ENCODE measurements at regions not wholly inside any gene's neighbourhood (a gene's known extent, or its start where the extent isn't known, plus 50 kb on each side); places are given as distances from the start of the nearest gene placed in this dataset.

DNA sequence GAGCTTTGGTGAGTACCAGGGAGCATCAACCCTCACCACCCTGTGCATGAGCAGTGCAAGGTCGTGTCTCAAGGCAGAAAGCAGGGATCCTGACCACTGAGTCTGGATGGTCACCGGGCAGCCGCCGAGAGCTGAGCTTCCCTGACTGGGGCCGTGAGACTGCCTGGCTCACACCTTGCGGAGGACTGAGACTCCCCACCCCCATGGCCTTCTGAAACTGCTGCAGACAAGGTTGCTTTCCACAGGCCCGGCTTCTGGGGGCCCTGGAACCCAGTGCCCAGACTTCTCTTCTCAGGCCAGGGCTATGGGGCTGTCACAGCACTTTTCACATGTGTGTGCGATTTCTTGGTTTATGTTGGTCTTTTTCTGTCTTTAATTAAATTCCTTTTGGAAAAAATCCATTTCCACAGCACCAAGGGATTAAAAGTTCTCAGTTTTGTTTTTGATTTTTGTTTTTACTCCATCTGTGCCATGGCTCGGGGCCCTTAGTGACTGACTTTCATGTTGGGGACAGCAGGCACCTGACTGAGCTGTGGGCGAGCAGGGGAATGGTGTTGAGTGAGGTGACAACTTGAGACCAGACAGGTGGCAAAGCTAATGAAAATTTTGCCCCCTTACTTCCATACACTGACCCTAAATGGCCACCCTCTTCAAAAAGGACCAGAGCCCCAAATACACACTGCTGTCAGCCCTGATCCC lies 297.9 kb downstream of the CYP26B1 start:
- H3K4me1 ChIP-seq: peaks cover 33% of the 10 kb centered on the region
- peak in 1 of 2 donors; percentile 72 for DNase-seq (ENCODE audit: low spot score in 2 of 2)
- TF ChIP-seq EP300 (IDR thresholded peaks at IDR 0.05): no peak
- no peak for TF ChIP-seq POLR2AphosphoS5 (IDR thresholded peaks at IDR 0.05)
- TF ChIP-seq, protein P1, sequence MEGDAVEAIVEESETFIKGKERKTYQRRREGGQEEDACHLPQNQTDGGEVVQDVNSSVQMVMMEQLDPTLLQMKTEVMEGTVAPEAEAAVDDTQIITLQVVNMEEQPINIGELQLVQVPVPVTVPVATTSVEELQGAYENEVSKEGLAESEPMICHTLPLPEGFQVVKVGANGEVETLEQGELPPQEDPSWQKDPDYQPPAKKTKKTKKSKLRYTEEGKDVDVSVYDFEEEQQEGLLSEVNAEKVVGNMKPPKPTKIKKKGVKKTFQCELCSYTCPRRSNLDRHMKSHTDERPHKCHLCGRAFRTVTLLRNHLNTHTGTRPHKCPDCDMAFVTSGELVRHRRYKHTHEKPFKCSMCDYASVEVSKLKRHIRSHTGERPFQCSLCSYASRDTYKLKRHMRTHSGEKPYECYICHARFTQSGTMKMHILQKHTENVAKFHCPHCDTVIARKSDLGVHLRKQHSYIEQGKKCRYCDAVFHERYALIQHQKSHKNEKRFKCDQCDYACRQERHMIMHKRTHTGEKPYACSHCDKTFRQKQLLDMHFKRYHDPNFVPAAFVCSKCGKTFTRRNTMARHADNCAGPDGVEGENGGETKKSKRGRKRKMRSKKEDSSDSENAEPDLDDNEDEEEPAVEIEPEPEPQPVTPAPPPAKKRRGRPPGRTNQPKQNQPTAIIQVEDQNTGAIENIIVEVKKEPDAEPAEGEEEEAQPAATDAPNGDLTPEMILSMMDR (IDR thresholded peaks at IDR 0.05): no peak
- TF ChIP-seq POLR2A (IDR thresholded peaks at IDR 0.05): no peak
- 89% methylated on average over 10 of the region's 10 CpGs for WGBS
- no peaks in the 10 kb centered on the region for H3K36me3 ChIP-seq
- H3K4me3 ChIP-seq: no peak overlapping the region
- peak overlapping the region; percentile 1 for H3K27ac ChIP-seq
- no peaks in the 10 kb centered on the region for H3K9me3 ChIP-seq
- H3K27me3 ChIP-seq: peaks cover 12% of the 10 kb centered on the region

GRCh38 chr2:71849111-71849510 lies 298.6 kb downstream of the CYP26B1 start:
- H3K27ac ChIP-seq: no peak overlapping the region
- no peaks in the 10 kb centered on the region for H3K36me3 ChIP-seq
- peaks cover 12% of the 10 kb centered on the region for H3K27me3 ChIP-seq
- TF ChIP-seq POLR2AphosphoS5 (IDR thresholded peaks at IDR 0.05): no peak
- TF ChIP-seq, protein P1 (IDR thresholded peaks at IDR 0.05): no peak
- TF ChIP-seq POLR2A (IDR thresholded peaks at IDR 0.05): no peak
- no peak for TF ChIP-seq EP300 (IDR thresholded peaks at IDR 0.05)
- no peak overlapping the region for H3K4me3 ChIP-seq
- peak in 1 of 2 donors; percentile 60 for DNase-seq (ENCODE audit: low spot score in 2 of 2)
- peaks cover 33% of the 10 kb centered on the region for H3K4me1 ChIP-seq
- no peaks in the 10 kb centered on the region for H3K9me3 ChIP-seq
- WGBS: 72% methylated on average over 6 of the region's 6 CpGs

DNA sequence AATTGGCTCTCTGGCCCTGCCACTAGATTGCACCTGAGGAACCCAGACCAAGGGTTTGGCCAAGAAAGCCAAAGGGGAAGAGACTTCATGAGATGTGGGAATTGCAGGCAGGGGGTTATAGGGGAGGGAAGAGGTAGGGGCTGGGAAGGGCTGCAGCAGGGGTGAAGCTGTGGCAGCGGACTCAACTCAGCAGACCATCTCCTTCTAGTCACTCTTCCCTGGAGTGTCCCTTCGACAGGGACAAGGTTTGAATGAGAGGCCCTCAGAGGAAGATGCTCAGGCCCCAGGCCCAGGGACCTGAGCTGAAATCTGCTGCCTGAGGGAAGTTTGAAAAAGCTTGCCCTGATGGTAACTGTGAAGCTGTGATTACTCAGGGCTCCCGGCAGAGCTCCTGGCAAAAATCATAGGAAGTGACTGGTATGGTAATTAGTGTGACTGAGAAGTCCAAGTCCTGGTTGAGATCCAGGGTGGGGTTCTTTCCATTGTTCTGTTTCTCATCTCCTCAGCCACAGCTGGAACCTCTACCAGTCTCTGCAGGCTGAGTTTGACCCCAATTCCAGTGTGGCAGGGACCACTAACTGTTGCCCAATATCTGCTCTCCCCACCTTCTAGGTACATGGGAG lies 300.9 kb downstream of the CYP26B1 start:
- no peak overlapping the region for H3K4me3 ChIP-seq
- peaks cover 23% of the 10 kb centered on the region for H3K4me1 ChIP-seq
- no peaks in the 10 kb centered on the region for H3K36me3 ChIP-seq
- no peaks in the 10 kb centered on the region for H3K9me3 ChIP-seq
- 55% methylated on average over 3 of the region's 3 CpGs for WGBS
- TF ChIP-seq POLR2AphosphoS5 (IDR thresholded peaks at IDR 0.05): no peak
- TF ChIP-seq, protein P1 (IDR thresholded peaks at IDR 0.05): no peak
- TF ChIP-seq POLR2A (IDR thresholded peaks at IDR 0.05): no peak
- TF ChIP-seq EP300 (IDR thresholded peaks at IDR 0.05): no peak
- DNase-seq (ENCODE audit: low spot score in 2 of 2): peak in 1 of 2 donors; percentile 18
- no peaks in the 10 kb centered on the region for H3K27me3 ChIP-seq
- H3K27ac ChIP-seq: no peak overlapping the region

DNA sequence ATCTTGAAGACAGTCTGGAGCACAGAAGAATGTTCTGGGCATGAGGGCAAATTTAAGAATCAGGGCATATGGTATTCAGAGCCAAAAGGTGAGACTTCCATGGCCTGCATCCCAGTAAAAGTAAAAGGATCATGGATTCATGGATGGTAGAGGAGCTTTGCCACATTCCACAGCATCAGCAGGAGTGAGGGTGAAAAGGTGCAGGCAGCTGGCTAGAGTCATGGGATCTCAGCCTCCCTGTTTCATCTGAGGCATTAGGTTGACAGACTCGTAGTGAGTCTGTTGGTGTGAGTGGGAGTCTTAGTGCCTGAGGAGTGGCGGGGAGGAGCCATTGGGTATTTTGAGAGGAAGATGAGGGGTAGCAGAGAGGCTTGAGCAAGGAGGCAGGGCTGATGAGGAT lies 301.6 kb downstream of the CYP26B1 start:
- 93% methylated on average over 2 of the region's 2 CpGs for WGBS

DNA sequence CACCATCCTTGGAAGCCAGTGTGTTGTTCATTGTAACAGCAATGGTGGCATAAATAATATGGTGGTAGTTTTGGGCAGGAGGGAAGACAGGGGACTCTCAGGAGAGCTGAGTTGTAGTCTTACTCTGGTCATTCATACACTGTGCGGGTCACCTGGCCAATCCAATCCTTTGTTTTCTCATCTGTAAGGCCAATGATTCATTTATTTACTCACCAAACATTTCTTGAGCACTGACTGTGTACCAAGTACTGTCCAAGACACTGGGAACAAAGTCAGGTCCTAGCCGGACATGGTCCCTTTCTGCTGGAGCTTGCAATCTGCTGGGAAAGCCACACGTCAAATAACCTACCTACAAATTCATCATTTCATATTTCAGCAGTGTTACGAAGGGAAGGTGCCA lies 302.7 kb downstream of the CYP26B1 start:
- Histone ChIP-seq H3K36me3 (no peaks in the 10 kb centered on the region), H3K9me3 (no peaks in the 10 kb centered on the region), H3K4me1 (peaks cover 7% of the 10 kb centered on the region), H3K27me3 (no peaks in the 10 kb centered on the region), H3K4me3 (no peak overlapping the region), H3K27ac (no peak overlapping the region)
- DNase-seq (ENCODE audit: low spot score in 2 of 2): no peak
- WGBS: 98% methylated on average over 4 of the region's 4 CpGs
- TF ChIP-seq, protein P1 (IDR thresholded peaks at IDR 0.05): no peak
- no peak for TF ChIP-seq EP300 (IDR thresholded peaks at IDR 0.05)
- TF ChIP-seq POLR2AphosphoS5 (IDR thresholded peaks at IDR 0.05): no peak
- TF ChIP-seq POLR2A (IDR thresholded peaks at IDR 0.05): no peak

More for the DNA sequence above, 301.6 kb downstream of the CYP26B1 start:
- H3K9me3 ChIP-seq: no peaks in the 10 kb centered on the region
- no peaks in the 10 kb centered on the region for H3K36me3 ChIP-seq
- peaks cover 17% of the 10 kb centered on the region for H3K4me1 ChIP-seq
- TF ChIP-seq POLR2A (IDR thresholded peaks at IDR 0.05) (no peak), POLR2AphosphoS5 (IDR thresholded peaks at IDR 0.05) (no peak), EP300 (IDR thresholded peaks at IDR 0.05) (no peak)
- TF ChIP-seq, protein P1 (IDR thresholded peaks at IDR 0.05): no peak
- peak in 1 of 2 donors; percentile 16 for DNase-seq (ENCODE audit: low spot score in 2 of 2)
- H3K27ac ChIP-seq: no peak overlapping the region
- no peaks in the 10 kb centered on the region for H3K27me3 ChIP-seq
- H3K4me3 ChIP-seq: no peak overlapping the region
